AG09309 (cell line): ENCODE measurements at regions not wholly inside any gene's neighbourhood (a gene's known extent, or its start where the extent isn't known, plus 50 kb on each side); places are given as distances from the start of the nearest gene placed in this dataset.

Experiments
- DNase-seq: peaks from one replicate; pipeline ENCODE4 v3.0.0-alpha.2; 2010; ENCODE audit warnings: low read depth
- H3K4me3 ChIP-seq: 2 replicates; pipeline ENCODE4 v1.5.1; 2011; ENCODE audit warnings: mild to moderate bottlenecking, low read depth, low read length, moderate library complexity; ENCODE audit not compliant: control insufficient read depth
- TF ChIP-seq, protein P1 (sequence below): IDR thresholded peaks from 2 replicates; pipeline ENCODE4 v1.5.1; 2011; ENCODE audit warnings: mild to moderate bottlenecking, low read depth, low read length, inconsistent platforms; ENCODE audit not compliant: insufficient read depth, control insufficient read depth; ENCODE audit errors: missing control alignments

DNA sequence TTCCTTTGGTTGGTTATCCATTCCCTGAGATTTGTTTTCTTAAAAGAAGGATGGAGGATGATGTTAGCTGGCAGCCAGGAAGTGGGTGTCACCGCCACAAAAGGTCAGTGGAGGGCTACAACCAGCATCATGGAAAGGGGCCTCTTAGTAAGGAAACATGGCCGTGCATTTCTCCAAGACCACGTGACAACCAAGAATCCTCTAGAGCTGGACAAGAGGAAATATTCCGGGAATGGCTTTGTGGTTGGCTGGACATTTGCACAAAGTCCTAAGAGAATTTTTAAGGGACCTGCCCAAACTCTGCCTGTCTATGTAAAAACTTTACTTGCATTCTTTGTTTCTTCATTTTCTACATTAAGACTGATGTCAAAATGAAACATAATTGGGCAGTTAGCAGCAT lies 399.9 kb upstream of the MARCKS start:
- DNase-seq: peak; percentile 96
- TF ChIP-seq, protein P1, sequence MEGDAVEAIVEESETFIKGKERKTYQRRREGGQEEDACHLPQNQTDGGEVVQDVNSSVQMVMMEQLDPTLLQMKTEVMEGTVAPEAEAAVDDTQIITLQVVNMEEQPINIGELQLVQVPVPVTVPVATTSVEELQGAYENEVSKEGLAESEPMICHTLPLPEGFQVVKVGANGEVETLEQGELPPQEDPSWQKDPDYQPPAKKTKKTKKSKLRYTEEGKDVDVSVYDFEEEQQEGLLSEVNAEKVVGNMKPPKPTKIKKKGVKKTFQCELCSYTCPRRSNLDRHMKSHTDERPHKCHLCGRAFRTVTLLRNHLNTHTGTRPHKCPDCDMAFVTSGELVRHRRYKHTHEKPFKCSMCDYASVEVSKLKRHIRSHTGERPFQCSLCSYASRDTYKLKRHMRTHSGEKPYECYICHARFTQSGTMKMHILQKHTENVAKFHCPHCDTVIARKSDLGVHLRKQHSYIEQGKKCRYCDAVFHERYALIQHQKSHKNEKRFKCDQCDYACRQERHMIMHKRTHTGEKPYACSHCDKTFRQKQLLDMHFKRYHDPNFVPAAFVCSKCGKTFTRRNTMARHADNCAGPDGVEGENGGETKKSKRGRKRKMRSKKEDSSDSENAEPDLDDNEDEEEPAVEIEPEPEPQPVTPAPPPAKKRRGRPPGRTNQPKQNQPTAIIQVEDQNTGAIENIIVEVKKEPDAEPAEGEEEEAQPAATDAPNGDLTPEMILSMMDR: no peak
- no peak overlapping the region for H3K4me3 ChIP-seq

DNA sequence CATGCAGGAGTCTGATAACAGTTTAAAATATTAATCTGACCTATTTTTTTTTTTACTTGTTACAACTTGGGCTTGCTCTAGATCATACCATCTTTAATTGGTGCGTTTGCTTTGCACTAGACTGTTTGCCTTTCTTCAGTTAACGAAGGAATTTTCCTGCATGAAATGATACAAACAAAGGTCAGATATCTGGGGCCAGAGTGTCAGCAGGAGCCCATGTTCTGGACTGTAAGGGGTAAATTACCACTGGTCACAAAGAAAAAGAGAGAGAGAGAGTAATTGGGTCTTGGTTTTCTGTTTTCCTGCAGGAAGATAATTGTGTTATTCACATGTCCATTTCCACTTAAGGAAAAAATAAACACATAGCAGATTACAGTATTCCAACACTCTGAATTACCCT lies 399.4 kb upstream of the MARCKS start:
- no peak overlapping the region for H3K4me3 ChIP-seq
- DNase-seq: no peak
- TF ChIP-seq, protein P1: no peak

DNA sequence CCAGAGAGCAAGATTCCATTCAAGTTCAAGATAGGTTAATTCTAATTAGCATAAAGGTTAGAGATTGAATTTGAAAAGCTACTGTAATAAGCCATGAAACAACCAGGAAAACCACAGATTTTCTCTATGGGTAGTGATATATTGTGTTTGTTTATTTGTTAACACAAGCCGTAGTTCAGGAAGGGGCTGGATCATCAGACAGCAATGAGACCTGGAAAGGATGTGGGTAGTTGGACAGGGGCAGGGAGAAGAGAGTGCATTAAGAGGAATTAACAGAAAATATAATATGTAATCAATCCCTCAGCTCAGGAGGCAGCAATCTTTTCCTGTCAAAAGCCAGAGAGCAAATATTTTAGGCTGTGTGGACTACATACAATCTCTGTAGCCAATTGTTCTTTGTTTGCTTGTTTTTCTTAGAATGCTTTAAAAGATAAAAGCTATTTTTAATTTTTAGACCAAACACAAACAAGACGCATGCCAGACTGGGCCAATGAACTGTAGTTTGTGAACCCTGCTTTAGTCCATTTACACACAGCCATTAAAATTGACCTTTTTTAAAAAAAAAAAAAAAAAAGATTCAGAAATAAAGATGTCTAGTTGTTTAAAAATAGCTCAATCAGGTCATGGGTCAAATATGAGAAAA lies 398.7 kb upstream of the MARCKS start:
- no peak for DNase-seq
- H3K4me3 ChIP-seq: no peak overlapping the region
- TF ChIP-seq, protein P1: no peak

- no peak overlapping the region for H3K4me3 ChIP-seq
- no peak for DNase-seq
- TF ChIP-seq, protein P1: peak; percentile 32
These were observed 395.8 kb upstream of the MARCKS start for GRCh38 chr6:113461153-113461932.

DNA sequence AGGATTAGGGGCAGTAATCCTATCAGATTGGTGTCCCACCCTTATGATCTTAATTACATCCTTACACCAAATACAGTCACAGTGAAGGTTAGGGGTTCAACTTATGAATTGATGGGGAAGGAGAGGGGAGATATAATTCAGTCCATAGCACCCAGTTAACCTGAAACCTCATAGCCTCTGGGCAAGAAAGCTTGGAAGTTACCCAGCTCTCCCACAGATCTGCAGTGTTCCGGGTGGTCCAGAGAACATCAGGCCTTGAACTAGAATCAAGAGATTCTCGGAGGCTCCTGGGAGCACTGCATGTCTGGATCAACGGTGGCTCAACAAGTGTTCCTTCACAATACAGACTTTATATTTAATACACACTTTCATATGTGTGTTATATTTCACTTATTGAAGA lies 392.6 kb upstream of the MARCKS start:
- TF ChIP-seq, protein P1: no peak
- DNase-seq: no peak
- H3K4me3 ChIP-seq: no peak overlapping the region

GRCh38 chr6:113464960-113465359 lies 392.2 kb upstream of the MARCKS start:
- DNase-seq: no peak
- TF ChIP-seq, protein P1: no peak
- H3K4me3 ChIP-seq: no peak overlapping the region
